HG02623 (cell line): ENCODE measurements at regions not wholly inside any gene's neighbourhood (a gene's known extent, or its start where the extent isn't known, plus 50 kb on each side); places are given as distances from the start of the nearest gene placed in this dataset.

Experiments used
- ATAC-seq: cut with Tn5 transposase; IDR thresholded peaks from one replicate; pipeline ENCODE4 v1.9.1; 2021; ENCODE audit warnings: moderate library complexity; ENCODE audit not compliant: unreplicated experiment

GRCh38 chr20:57071954-57072583, 194.4 kb downstream of the BMP7 start:
- no peak for ATAC-seq

- no peak for ATAC-seq
Measured at GRCh38 chr20:57073402-57073801, 193.0 kb downstream of the BMP7 start.

GRCh38 chr20:57074386-57074785, 192.1 kb downstream of the BMP7 start:
- ATAC-seq, result no peak

GRCh38 chr20:57075181-57075580, 191.3 kb downstream of the BMP7 start:
- no peak for ATAC-seq

GRCh38 chr20:57075603-57076002, 190.8 kb downstream of the BMP7 start:
- no peak for ATAC-seq

- ATAC-seq, result no peak
Measured at GRCh38 chr20:57076152-57076652, 190.2 kb downstream of the BMP7 start.

GRCh38 chr20:57076951-57077350, 189.5 kb downstream of the BMP7 start:
- no peak for ATAC-seq

GRCh38 chr20:57078116-57078515, 188.3 kb downstream of the BMP7 start:
- no peak for ATAC-seq

GRCh38 chr20:57079031-57080005, 187.1 kb downstream of the BMP7 start:
- ATAC-seq, result no peak

- no peak for ATAC-seq
Measured at GRCh38 chr20:57080796-57081195, 185.6 kb downstream of the BMP7 start.

- no peak for ATAC-seq
Measured at GRCh38 chr20:57082357-57082945, 184.0 kb downstream of the BMP7 start.

- no peak for ATAC-seq
Measured at GRCh38 chr20:57083072-57083471, 183.4 kb downstream of the BMP7 start.

- no peak for ATAC-seq
Measured at GRCh38 chr20:57086066-57086465, 180.4 kb downstream of the BMP7 start.

GRCh38 chr20:57087102-57087501, 179.3 kb downstream of the BMP7 start:
- ATAC-seq, result no peak

- ATAC-seq, result no peak
Measured at GRCh38 chr20:57087705-57088104, 178.7 kb downstream of the BMP7 start.

- no peak for ATAC-seq
Measured at GRCh38 chr20:57088436-57088835, 178.0 kb downstream of the BMP7 start.

- ATAC-seq, result peak; percentile 65
Measured at GRCh38 chr20:57089699-57090144, 176.7 kb downstream of the BMP7 start.

GRCh38 chr20:57090590-57091560, 175.6 kb downstream of the BMP7 start:
- ATAC-seq, result no peak

GRCh38 chr20:57091748-57092111, 174.7 kb downstream of the BMP7 start:
- no peak for ATAC-seq

- ATAC-seq, result no peak
Measured at GRCh38 chr20:57092112-57092899, 174.1 kb downstream of the BMP7 start.
